Right forelimb (tissue), 1 donor: ENCODE measurements at regions not wholly inside any gene's neighbourhood (a gene's known extent, or its start where the extent isn't known, plus 50 kb on each side); places are given as distances from the start of the nearest gene placed in this dataset.
A peak's percentile ranks its signal among the peaks of the same experiment; 100 is the strongest.

Experiments used
- DNase-seq: peaks from one replicate; pipeline ENCODE4 v3.0.0-alpha.2; 2018

DNA sequence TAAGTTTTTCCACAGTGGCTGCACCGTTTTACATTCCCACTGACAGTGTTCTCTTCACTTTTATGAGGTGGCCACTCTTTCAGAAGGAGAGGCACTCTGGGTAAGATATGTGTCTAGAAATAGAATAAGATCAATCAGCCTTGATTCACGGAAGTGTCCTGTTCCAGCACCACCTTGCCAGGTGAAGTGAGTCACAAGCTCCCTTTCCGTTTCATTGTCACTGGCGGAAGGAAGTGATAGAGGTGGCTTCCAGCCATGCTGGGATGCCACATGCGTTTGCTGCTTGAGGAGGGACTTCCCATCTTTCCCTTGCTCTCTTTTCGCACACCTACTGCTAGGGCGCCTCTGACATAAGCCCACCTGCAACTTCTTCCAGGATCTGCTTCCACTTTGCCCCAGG, 217.1 kb downstream of the PIK3R1 start:
- DNase-seq: no peak

DNA sequence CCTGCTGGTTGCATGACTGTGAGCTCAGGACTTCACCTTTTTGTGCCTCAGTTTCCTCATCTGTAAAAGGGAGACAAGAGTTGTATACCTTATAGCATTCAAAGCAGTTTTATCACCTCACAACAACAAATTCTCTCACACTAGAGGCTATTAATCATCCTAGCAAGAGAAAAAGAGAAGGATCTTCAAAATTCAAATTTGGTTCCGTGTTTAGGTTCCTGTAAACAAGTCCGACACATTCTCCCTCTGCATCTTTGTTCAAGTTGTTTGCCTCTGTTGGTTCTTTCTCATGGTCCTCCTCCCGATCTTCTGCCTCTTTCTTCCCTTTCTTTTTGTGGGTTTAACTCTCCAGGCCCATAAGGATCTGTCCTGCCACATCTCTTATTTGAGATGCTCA, 218.0 kb downstream of the PIK3R1 start:
- DNase-seq: no peak

- DNase-seq: peak; percentile 63
These were observed 218.6 kb downstream of the PIK3R1 start for GRCh38 chr5:68433923-68434879.

- DNase-seq: no peak
These were observed 220.1 kb downstream of the PIK3R1 start for GRCh38 chr5:68435611-68436010.

DNA sequence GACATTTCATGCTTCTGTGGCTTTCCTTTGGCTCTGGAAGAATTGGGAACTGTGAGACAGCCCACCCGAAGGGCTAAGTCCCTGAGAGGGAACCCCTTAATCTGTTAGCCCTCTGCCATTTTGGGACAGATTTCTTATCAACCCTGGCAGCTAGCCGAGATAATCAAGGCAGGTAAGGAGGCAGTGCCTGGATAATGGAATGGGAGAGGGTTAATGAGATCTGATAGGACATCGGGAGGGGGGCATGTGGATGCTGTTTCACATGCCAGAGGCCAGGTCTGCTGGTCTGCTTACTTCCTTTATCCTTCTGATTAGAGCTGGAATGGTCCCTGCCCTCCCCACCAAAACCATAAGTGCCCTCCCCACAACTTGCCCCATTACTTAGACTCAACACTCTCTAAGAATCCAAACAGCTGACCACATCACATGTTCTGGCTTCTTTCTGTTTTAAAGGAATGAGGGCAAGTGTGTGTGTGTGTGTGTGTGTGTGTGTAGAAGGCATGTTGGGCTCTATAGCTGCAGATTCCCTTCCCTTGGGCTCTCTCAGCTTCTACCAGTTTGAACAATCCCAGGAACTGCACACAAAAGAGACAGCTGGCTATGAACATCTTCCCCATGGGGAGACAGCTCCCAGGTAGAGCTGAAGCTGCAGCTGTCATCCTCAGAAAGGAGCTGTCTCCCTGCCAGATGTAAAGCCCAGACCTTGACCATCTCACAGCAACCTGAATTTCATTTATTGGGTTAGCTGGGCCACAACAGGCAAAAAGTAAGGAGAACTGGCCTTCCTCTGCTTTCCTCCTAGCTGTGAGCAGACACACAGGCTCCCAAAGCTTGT, 221.3 kb downstream of the PIK3R1 start:
- DNase-seq: no peak

GRCh38 chr5:68438876-68439275, 223.3 kb downstream of the PIK3R1 start:
- no peak for DNase-seq

GRCh38 chr5:68440245-68440644, 224.7 kb downstream of the PIK3R1 start:
- no peak for DNase-seq

DNA sequence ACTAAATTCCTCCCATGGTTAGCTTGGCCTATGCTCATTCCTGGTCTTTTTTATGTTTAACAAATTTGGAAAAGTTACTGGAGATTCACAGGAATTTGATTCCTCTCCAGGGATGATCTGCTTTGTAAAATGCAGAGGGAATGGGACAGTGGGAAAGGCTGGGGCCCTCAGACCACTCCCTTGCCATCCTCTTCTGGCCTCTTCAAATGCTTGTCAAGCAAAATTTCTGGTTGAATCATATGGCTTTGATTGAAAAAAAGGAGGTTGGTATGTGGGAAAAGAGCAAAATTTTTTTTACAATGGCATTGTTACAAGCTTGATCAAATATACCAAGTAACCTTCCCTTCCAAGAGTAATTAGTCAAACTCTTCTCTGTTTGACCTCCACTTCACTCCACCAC, 225.1 kb downstream of the PIK3R1 start:
- DNase-seq: no peak

- DNase-seq: no peak
These were observed 225.9 kb downstream of the PIK3R1 start for GRCh38 chr5:68441309-68442073.

DNA sequence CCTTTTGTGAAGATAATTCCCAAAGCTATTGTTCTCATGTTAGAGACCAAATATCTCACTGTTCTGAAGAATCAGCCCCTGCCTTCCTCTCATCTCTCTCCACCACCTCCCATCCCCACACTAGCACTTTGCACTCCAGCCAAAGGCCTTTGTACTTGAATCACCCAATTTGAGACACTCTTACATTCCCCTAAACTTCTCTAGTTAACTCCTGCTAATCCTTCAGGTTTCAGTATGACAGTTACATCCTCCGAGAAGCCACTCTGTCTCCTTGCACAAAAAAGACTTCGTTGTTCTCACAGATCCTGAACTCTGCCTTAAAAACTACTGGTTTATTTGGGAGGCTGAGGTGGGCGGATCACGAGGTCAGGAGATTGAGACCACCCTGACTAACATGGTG, 227.5 kb downstream of the PIK3R1 start:
- no peak for DNase-seq

DNA sequence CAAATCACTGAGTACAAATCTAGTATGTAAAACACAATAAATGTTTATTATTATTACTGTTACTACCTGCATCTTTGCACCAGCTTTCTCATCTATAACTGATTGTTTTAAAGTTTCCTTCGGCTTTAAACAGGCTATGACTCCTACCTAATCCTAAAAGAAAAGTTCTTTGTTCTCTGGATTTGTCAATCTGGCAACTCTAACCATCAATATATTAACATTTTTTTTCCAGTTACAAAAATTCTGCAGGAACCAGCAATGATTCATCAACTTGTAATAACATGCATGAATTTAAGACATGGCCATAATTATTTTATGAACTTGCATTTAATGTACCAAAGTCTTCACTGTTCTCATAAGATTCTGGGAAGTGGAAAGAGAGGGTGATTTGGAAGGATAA, 228.5 kb downstream of the PIK3R1 start:
- no peak for DNase-seq

- DNase-seq: no peak
These were observed 229.3 kb downstream of the PIK3R1 start for GRCh38 chr5:68444833-68445232.

DNA sequence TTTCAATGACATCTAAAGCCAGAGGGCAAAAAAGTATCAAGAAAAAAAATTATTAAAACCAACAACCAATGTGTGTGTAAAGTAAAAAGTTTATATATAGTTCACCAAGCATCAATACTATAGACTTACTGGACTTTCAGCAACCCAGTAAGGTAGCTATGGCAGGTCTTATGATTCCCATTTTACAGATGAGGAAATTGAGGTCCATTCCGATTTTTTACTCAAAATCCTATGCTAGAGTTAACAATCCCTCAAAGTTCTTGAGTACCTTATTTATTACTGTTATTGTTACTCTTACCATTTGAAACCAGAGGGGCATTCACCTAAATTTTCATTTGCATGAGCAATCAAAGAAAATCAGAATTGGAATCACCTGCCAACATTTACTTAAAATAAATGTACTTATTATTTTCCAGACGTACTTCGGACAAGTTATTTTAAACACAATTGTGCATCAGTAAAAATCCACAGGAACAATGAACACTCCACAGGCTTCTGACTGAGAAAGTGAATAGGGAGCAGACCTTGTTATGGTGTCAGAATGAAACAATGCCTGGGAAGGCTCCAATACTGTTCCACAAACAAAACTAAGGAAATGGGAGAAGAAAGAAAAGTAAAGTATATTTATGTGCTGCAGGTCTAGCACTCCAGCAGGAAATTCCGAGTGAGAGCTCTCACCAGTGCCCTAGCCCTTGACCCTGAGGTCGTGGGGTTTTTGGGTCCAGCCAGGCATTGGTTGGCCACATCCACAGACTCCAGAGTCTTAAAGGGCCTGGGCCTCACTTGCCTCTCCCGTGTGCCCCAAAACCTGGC, 229.9 kb downstream of the PIK3R1 start:
- DNase-seq: no peak

DNA sequence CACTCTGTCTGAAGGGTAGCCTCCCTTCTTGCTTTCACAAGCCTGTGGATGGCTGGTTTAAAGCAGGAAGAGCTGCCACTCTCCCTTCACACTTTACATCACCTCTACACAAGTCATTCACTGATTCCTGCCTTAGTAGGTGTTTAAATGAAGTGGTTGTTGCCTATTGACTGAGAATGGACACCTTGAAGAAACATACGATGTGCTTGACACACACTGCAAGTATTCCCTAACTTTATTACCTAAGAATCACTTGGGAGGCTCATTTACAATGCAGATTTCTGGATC, 230.5 kb downstream of the PIK3R1 start:
- no peak for DNase-seq

- DNase-seq: no peak
These were observed 230.9 kb downstream of the PIK3R1 start for GRCh38 chr5:68446487-68446894.

- no peak for DNase-seq
These were observed 231.8 kb downstream of the PIK3R1 start for GRCh38 chr5:68447136-68447929.

DNA sequence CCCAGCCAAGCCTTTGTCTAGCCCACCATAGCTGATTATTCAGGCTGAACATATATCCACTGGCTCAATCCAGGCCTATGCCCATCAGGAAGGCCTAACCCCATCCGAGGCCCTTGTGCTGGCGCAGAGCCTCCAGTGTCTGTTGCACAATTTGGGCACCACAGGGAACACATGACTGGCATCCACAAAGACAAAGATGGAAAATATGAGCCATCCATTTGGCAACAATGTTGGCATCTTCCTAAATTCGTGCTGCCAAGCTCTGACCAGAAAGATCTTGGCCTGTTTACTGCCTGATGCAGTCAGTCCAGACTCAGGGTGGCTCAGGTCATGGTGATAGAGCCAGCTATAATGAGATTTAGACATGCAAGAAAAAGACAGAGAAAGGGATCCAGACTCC, 233.8 kb downstream of the PIK3R1 start:
- DNase-seq: no peak

DNA sequence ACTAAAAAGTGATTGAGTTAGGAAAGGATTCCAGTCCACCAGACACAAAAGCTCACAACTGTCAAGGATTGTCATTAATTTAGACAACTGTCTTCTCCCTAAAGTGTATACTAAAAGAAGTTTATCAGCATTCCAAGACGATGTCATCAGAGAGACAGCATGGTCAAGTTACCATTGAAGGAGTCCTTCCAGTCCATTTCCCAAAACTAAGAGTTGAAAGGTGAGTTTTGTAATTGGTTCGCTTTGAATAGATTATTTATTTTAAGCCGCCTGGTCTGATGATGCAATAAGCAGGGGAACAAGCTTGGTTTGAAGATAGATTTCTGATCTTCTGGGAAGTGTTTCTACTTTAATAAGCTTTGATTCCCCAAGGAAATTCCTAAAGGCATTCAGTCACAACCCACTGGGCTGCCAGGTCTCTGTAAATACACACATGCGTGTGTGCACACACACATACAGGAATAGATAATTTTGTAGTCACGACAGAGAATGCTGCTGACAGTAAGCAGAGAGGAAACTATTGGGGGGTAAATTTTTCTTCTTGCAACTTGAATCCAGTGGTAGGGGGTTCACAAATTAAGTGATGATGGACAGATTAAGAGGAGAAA, 234.8 kb downstream of the PIK3R1 start:
- no peak for DNase-seq

GRCh38 chr5:68452286-68452685, 236.7 kb downstream of the PIK3R1 start:
- no peak for DNase-seq

DNA sequence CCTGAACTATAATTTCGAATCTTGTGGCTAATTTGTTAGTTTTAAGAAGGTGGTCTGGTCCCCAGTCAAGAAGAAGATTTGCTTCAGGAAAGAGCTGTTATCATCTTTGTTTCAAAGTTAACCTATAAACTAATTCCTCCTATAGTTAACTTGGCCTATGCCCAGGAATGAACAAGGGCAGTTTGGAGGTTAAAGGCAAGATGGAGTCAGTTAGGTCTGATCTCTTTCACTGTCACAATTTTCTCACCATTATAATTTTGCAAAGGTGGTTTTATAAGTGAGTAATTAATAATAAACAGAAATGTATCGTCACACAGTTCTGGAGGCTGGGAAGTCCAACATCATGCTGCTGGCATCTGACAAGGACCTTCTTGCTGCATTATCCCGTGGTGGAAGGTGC, 238.6 kb downstream of the PIK3R1 start:
- DNase-seq: no peak

- DNase-seq: no peak
These were observed 239.2 kb downstream of the PIK3R1 start for GRCh38 chr5:68454766-68455165.
